ENCODE measurements at regions not wholly inside any gene's neighbourhood (a gene's known extent, or its start where the extent isn't known, plus 50 kb on each side); places are given as distances from the start of the nearest gene placed in this dataset.

GRCh38 chr5:103953601-103954382 is 391.2 kb upstream of the NUDT12 start:
- H3K4me3 ChIP-seq (ENCODE audit: low read length in 2 of 2): no peak overlapping the region

DNA sequence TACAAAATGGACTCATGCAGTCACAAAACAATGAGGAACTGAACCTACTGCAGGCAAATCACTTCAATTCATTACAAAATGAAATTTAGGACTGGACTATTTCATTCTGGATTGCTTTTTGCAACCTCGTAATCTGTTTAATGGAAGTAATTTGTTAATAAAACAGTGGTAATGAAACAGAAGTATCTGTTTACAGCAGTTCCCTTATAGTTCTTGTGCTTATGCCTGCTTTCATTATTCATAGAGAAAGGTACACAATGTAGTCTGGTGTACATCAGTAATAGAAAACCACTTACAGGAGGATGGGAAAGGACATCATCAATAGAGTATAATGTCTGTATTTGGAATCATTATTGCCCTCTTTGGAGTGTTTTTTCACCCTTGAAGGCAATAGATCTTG is 389.2 kb upstream of the NUDT12 start:
- Histone ChIP-seq H3K36me3 (ENCODE audit: control insufficient read depth in 2 of 2, insufficient read depth in 2 of 2, low read length in 2 of 2) (no peaks in the 10 kb centered on the region), H3K4me1 (ENCODE audit: control insufficient read depth, insufficient read depth, low read length) (no peaks in the 10 kb centered on the region), H3K27me3 (ENCODE audit: control insufficient read depth in 1 of 2, insufficient read depth in 2 of 2, low read length in 2 of 2) (no peaks in the 10 kb centered on the region), H3K4me3 (ENCODE audit: low read length in 2 of 2) (no peak overlapping the region), H3K27ac (ENCODE audit: low read length) (no peak overlapping the region), H3K9me3 (ENCODE audit: control insufficient read depth in 2 of 2, low read length in 2 of 2) (no peaks in the 10 kb centered on the region), H3K9ac (ENCODE audit: low read length in 2 of 2) (no peak overlapping the region)

More at GRCh38 chr5:103953601-103954382, 391.2 kb upstream of the NUDT12 start:
- H3K27ac ChIP-seq (ENCODE audit: low read length): no peak overlapping the region
- H3K36me3 ChIP-seq (ENCODE audit: control insufficient read depth in 2 of 2, insufficient read depth in 2 of 2, low read length in 2 of 2): no peaks in the 10 kb centered on the region
- H3K9me3 ChIP-seq (ENCODE audit: control insufficient read depth in 2 of 2, low read length in 2 of 2): no peaks in the 10 kb centered on the region
- no peaks in the 10 kb centered on the region for H3K4me1 ChIP-seq (ENCODE audit: control insufficient read depth, insufficient read depth, low read length)
- H3K27me3 ChIP-seq (ENCODE audit: control insufficient read depth in 1 of 2, insufficient read depth in 2 of 2, low read length in 2 of 2): no peaks in the 10 kb centered on the region
- no peak overlapping the region for H3K9ac ChIP-seq (ENCODE audit: low read length in 2 of 2)

- Histone ChIP-seq H3K4me3 (ENCODE audit: low read length in 2 of 2) (no peak overlapping the region), H3K4me1 (ENCODE audit: control insufficient read depth, insufficient read depth, low read length) (no peaks in the 10 kb centered on the region), H3K27me3 (ENCODE audit: control insufficient read depth in 1 of 2, insufficient read depth in 2 of 2, low read length in 2 of 2) (no peaks in the 10 kb centered on the region), H3K9me3 (ENCODE audit: control insufficient read depth in 2 of 2, low read length in 2 of 2) (no peaks in the 10 kb centered on the region), H3K9ac (ENCODE audit: low read length in 2 of 2) (no peak overlapping the region), H3K36me3 (ENCODE audit: control insufficient read depth in 2 of 2, insufficient read depth in 2 of 2, low read length in 2 of 2) (no peaks in the 10 kb centered on the region), H3K27ac (ENCODE audit: low read length) (no peak overlapping the region)
These were observed 380.6 kb upstream of the NUDT12 start for GRCh38 chr5:103943230-103943629.

DNA sequence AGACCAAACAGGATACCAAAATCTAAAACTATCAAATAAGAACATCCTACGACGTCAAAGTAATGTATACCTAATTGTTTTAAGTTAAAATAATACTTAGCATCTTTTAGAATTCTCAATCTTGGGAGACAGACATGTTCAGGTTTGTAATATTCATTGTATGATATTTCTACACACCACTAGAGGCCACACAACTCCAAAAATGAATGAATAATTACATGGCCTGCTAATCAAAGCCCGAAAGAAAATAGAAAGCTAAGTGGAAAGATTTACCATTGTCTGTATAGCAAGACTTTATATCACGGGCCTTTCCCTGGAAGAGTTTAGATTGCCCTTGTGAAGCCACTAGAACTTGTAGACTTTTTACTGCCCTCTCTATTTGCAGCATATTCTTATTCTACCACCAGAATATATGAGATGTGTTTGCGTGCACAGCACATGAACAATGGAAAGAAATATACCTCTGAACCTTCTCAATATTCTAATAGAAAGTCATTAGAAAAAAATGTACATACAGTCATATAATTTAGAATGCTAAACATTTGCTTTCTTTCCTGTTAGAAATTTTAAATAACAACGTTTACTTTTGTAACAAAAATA is 380.1 kb upstream of the NUDT12 start:
- Histone ChIP-seq H3K27ac (ENCODE audit: low read length) (no peak overlapping the region), H3K36me3 (ENCODE audit: control insufficient read depth in 2 of 2, insufficient read depth in 2 of 2, low read length in 2 of 2) (no peaks in the 10 kb centered on the region), H3K9me3 (ENCODE audit: control insufficient read depth in 2 of 2, low read length in 2 of 2) (no peaks in the 10 kb centered on the region), H3K4me1 (ENCODE audit: control insufficient read depth, insufficient read depth, low read length) (no peaks in the 10 kb centered on the region), H3K9ac (ENCODE audit: low read length in 2 of 2) (no peak overlapping the region), H3K4me3 (ENCODE audit: low read length in 2 of 2) (no peak overlapping the region), H3K27me3 (ENCODE audit: control insufficient read depth in 1 of 2, insufficient read depth in 2 of 2, low read length in 2 of 2) (no peaks in the 10 kb centered on the region)

GRCh38 chr5:103941596-103941995 is 379.0 kb upstream of the NUDT12 start:
- no peak overlapping the region for H3K4me3 ChIP-seq (ENCODE audit: low read length in 2 of 2)
- no peak overlapping the region for H3K9ac ChIP-seq (ENCODE audit: low read length in 2 of 2)
- H3K36me3 ChIP-seq (ENCODE audit: control insufficient read depth in 2 of 2, insufficient read depth in 2 of 2, low read length in 2 of 2): no peaks in the 10 kb centered on the region
- H3K27ac ChIP-seq (ENCODE audit: low read length): no peak overlapping the region
- no peaks in the 10 kb centered on the region for H3K9me3 ChIP-seq (ENCODE audit: control insufficient read depth in 2 of 2, low read length in 2 of 2)
- H3K4me1 ChIP-seq (ENCODE audit: control insufficient read depth, insufficient read depth, low read length): no peaks in the 10 kb centered on the region
- H3K27me3 ChIP-seq (ENCODE audit: control insufficient read depth in 1 of 2, insufficient read depth in 2 of 2, low read length in 2 of 2): no peaks in the 10 kb centered on the region

DNA sequence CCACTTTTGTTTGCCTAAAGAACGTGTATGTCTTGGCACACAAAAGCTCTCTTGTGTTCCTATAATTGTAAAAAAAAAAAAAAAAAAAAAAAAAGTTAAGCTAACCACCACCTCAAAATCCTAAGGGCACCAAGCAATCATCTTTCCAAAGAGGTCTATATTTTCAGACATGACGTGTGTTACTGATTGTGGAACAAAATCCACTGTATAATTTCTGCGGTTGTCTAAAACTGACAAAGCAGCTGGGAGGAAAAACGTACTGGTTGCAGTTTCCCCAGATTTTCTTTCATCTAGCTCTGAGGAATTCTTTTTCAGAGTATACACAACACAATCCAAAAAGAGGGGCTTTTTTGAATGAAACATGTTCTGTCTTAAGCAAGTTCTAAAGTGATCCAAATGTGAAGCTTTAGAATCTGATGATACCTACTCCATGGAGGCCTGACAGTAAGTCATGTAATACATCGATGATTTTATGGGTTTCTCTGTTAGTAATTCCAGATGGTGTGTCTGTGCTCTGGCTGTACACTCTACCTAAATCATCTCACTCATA is 375.6 kb upstream of the NUDT12 start:
- no peaks in the 10 kb centered on the region for H3K27me3 ChIP-seq (ENCODE audit: control insufficient read depth in 1 of 2, insufficient read depth in 2 of 2, low read length in 2 of 2)
- no peaks in the 10 kb centered on the region for H3K4me1 ChIP-seq (ENCODE audit: control insufficient read depth, insufficient read depth, low read length)
- H3K27ac ChIP-seq (ENCODE audit: low read length): no peak overlapping the region
- H3K9me3 ChIP-seq (ENCODE audit: control insufficient read depth in 2 of 2, low read length in 2 of 2): no peaks in the 10 kb centered on the region
- H3K4me3 ChIP-seq (ENCODE audit: low read length in 2 of 2): no peak overlapping the region
- H3K9ac ChIP-seq (ENCODE audit: low read length in 2 of 2): no peak overlapping the region
- no peaks in the 10 kb centered on the region for H3K36me3 ChIP-seq (ENCODE audit: control insufficient read depth in 2 of 2, insufficient read depth in 2 of 2, low read length in 2 of 2)

GRCh38 chr5:103929338-103930013 is 366.9 kb upstream of the NUDT12 start:
- Histone ChIP-seq H3K9me3 (ENCODE audit: control insufficient read depth in 2 of 2, low read length in 2 of 2) (no peaks in the 10 kb centered on the region), H3K27ac (ENCODE audit: low read length) (no peak overlapping the region), H3K9ac (ENCODE audit: low read length in 2 of 2) (no peak overlapping the region), H3K4me1 (ENCODE audit: control insufficient read depth, insufficient read depth, low read length) (no peaks in the 10 kb centered on the region), H3K36me3 (ENCODE audit: control insufficient read depth in 2 of 2, insufficient read depth in 2 of 2, low read length in 2 of 2) (no peaks in the 10 kb centered on the region), H3K4me3 (ENCODE audit: low read length in 2 of 2) (no peak overlapping the region), H3K27me3 (ENCODE audit: control insufficient read depth in 1 of 2, insufficient read depth in 2 of 2, low read length in 2 of 2) (no peaks in the 10 kb centered on the region)

GRCh38 chr5:103927739-103928138 is 365.1 kb upstream of the NUDT12 start:
- Histone ChIP-seq H3K4me1 (ENCODE audit: control insufficient read depth, insufficient read depth, low read length) (no peaks in the 10 kb centered on the region), H3K27me3 (ENCODE audit: control insufficient read depth in 1 of 2, insufficient read depth in 2 of 2, low read length in 2 of 2) (no peaks in the 10 kb centered on the region), H3K27ac (ENCODE audit: low read length) (no peak overlapping the region), H3K9me3 (ENCODE audit: control insufficient read depth in 2 of 2, low read length in 2 of 2) (no peaks in the 10 kb centered on the region), H3K36me3 (ENCODE audit: control insufficient read depth in 2 of 2, insufficient read depth in 2 of 2, low read length in 2 of 2) (no peaks in the 10 kb centered on the region), H3K9ac (ENCODE audit: low read length in 2 of 2) (no peak overlapping the region), H3K4me3 (ENCODE audit: low read length in 2 of 2) (no peak overlapping the region)

GRCh38 chr5:103923616-103924168 is 361.1 kb upstream of the NUDT12 start:
- Histone ChIP-seq H3K27me3 (ENCODE audit: control insufficient read depth in 1 of 2, insufficient read depth in 2 of 2, low read length in 2 of 2) (no peaks in the 10 kb centered on the region), H3K9me3 (ENCODE audit: control insufficient read depth in 2 of 2, low read length in 2 of 2) (no peaks in the 10 kb centered on the region), H3K9ac (ENCODE audit: low read length in 2 of 2) (no peak overlapping the region), H3K36me3 (ENCODE audit: control insufficient read depth in 2 of 2, insufficient read depth in 2 of 2, low read length in 2 of 2) (no peaks in the 10 kb centered on the region), H3K4me1 (ENCODE audit: control insufficient read depth, insufficient read depth, low read length) (no peaks in the 10 kb centered on the region), H3K27ac (ENCODE audit: low read length) (no peak overlapping the region), H3K4me3 (ENCODE audit: low read length in 2 of 2) (no peak overlapping the region)

GRCh38 chr5:103919506-103919905 is 356.9 kb upstream of the NUDT12 start:
- Histone ChIP-seq H3K9me3 (ENCODE audit: control insufficient read depth in 2 of 2, low read length in 2 of 2) (no peaks in the 10 kb centered on the region), H3K27me3 (ENCODE audit: control insufficient read depth in 1 of 2, insufficient read depth in 2 of 2, low read length in 2 of 2) (no peaks in the 10 kb centered on the region), H3K4me1 (ENCODE audit: control insufficient read depth, insufficient read depth, low read length) (no peaks in the 10 kb centered on the region), H3K36me3 (ENCODE audit: control insufficient read depth in 2 of 2, insufficient read depth in 2 of 2, low read length in 2 of 2) (no peaks in the 10 kb centered on the region), H3K4me3 (ENCODE audit: low read length in 2 of 2) (no peak overlapping the region), H3K27ac (ENCODE audit: low read length) (no peak overlapping the region), H3K9ac (ENCODE audit: low read length in 2 of 2) (no peak overlapping the region)
